T-helper 1 cell treated with Interleukin-12 subunit alpha and Interleukin-12 subunit beta and Interleukin-4 antibody, amounts not matched to agents 30 μg/mL and 1 μg/mL, for 36 hours (primary cell): ENCODE measurements at regions not wholly inside any gene's neighbourhood (a gene's known extent, or its start where the extent isn't known, plus 50 kb on each side); places are given as distances from the start of the nearest gene placed in this dataset.
A peak's percentile ranks its signal among the peaks of the same experiment; 100 is the strongest.

Experiments
- H3K27ac Mint-ChIP-seq: one replicate; pipeline ENCODE4 v1.8.0; 2021; ENCODE audit warnings: mild to moderate bottlenecking, mixed read lengths
- H3K27me3 Mint-ChIP-seq: one replicate; pipeline ENCODE4 v1.8.0; 2021; ENCODE audit warnings: low read depth, mixed read lengths
- H3K36me3 Mint-ChIP-seq: one replicate; pipeline ENCODE4 v1.8.0; 2021; ENCODE audit warnings: low read depth, mixed read lengths
- H3K4me1 Mint-ChIP-seq: one replicate; pipeline ENCODE4 v1.8.0; 2021; ENCODE audit warnings: low read depth, mixed read lengths
- H3K4me3 Mint-ChIP-seq: one replicate; pipeline ENCODE4 v1.8.0; 2021; ENCODE audit warnings: mild to moderate bottlenecking, moderate library complexity, mixed read lengths
- H3K9me3 Mint-ChIP-seq: one replicate; pipeline ENCODE4 v1.8.0; 2021; ENCODE audit warnings: mixed read lengths

DNA sequence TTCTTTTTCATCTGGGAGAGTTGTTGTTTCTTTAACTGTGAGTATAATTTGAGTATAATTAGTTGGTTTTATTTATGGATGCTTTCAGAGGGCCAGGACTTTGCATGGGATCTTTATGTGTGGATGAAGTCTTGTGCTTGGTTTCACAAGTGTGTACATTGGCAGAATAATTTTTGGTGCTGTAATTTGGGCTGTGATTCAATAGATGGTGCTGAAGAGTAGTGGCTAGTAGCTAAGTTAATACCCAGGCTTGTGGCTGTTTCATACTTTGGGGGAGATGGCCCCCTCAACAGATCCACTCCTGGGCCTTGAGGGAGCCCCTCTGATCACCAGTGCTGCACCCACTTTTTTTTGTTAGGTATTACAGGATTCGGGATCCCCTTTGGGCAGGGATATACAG is 1142.4 kb downstream of the SLITRK1 start:
- H3K27ac Mint-ChIP-seq = no peak overlapping the region
- peaks cover 30% of the 10 kb centered on the region for H3K9me3 Mint-ChIP-seq
- H3K4me3 Mint-ChIP-seq = no peak overlapping the region
- no peaks in the 10 kb centered on the region for H3K4me1 Mint-ChIP-seq
- H3K36me3 Mint-ChIP-seq = no peaks in the 10 kb centered on the region
- H3K27me3 Mint-ChIP-seq = no peaks in the 10 kb centered on the region

DNA sequence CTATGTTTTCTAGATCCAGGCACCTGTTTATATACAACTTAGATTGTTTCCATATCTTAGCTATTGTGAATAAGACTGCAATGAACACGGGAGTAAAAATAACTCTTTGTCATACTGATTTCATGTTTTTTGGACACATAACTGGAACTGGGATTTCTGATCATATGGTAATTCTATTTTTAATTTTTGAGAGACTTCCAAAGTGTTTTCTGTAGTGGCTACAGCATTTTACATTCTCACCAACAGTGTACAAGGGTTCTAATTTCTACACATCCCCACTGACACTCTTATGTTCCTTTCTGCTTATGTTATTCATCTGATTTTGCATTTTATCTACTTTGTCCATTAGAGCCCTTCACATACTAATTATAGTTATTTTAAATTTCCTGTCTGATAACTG is 1152.9 kb downstream of the SLITRK1 start:
- no peak overlapping the region for H3K4me3 Mint-ChIP-seq
- H3K4me1 Mint-ChIP-seq = no peaks in the 10 kb centered on the region
- no peaks in the 10 kb centered on the region for H3K36me3 Mint-ChIP-seq
- no peaks in the 10 kb centered on the region for H3K27me3 Mint-ChIP-seq
- H3K27ac Mint-ChIP-seq = no peak overlapping the region
- H3K9me3 Mint-ChIP-seq = peaks cover 7% of the 10 kb centered on the region

GRCh38 chr13:82720986-82721385 is 1161.3 kb downstream of the SLITRK1 start:
- H3K4me3 Mint-ChIP-seq = no peak overlapping the region
- no peaks in the 10 kb centered on the region for H3K9me3 Mint-ChIP-seq
- H3K36me3 Mint-ChIP-seq = no peaks in the 10 kb centered on the region
- H3K27me3 Mint-ChIP-seq = no peaks in the 10 kb centered on the region
- H3K4me1 Mint-ChIP-seq = no peaks in the 10 kb centered on the region
- no peak overlapping the region for H3K27ac Mint-ChIP-seq

- Mint-ChIP-seq H3K4me3 (no peak overlapping the region), H3K27ac (no peak overlapping the region), H3K27me3 (no peaks in the 10 kb centered on the region), H3K9me3 (no peaks in the 10 kb centered on the region), H3K4me1 (no peaks in the 10 kb centered on the region), H3K36me3 (no peaks in the 10 kb centered on the region)
These were observed 1162.3 kb downstream of the SLITRK1 start for GRCh38 chr13:82719987-82720386.

- H3K27ac Mint-ChIP-seq = no peak overlapping the region
- H3K9me3 Mint-ChIP-seq = no peaks in the 10 kb centered on the region
- H3K27me3 Mint-ChIP-seq = no peaks in the 10 kb centered on the region
- H3K36me3 Mint-ChIP-seq = no peaks in the 10 kb centered on the region
- H3K4me3 Mint-ChIP-seq = no peak overlapping the region
- H3K4me1 Mint-ChIP-seq = no peaks in the 10 kb centered on the region
These were observed 1165.0 kb downstream of the SLITRK1 start for GRCh38 chr13:82717249-82717648.

- no peaks in the 10 kb centered on the region for H3K27me3 Mint-ChIP-seq
- H3K4me3 Mint-ChIP-seq = no peak overlapping the region
- no peaks in the 10 kb centered on the region for H3K4me1 Mint-ChIP-seq
- H3K27ac Mint-ChIP-seq = no peak overlapping the region
- H3K36me3 Mint-ChIP-seq = no peaks in the 10 kb centered on the region
- H3K9me3 Mint-ChIP-seq = no peaks in the 10 kb centered on the region
These were observed 1168.4 kb downstream of the SLITRK1 start for GRCh38 chr13:82713687-82714405.

DNA sequence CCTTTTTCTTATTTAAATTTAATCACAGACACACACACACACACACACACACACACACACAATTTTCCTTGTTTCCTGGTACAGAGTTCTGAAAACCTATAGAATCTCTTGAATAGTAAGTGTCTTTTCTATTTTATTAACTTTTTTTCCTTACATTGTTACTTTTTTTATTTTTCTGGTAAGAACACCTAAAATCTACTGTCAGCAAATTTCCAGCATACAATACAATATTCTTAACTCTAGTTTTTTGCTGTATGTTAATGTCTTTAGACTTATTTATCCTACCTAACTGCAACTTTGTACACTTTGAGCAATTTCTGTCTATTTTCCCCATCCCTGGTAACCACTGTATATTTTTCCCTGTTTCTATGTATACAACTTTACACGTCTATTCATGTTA is 1179.8 kb downstream of the SLITRK1 start:
- Mint-ChIP-seq H3K27ac (no peak overlapping the region), H3K4me1 (no peaks in the 10 kb centered on the region), H3K36me3 (no peaks in the 10 kb centered on the region), H3K27me3 (no peaks in the 10 kb centered on the region), H3K4me3 (no peak overlapping the region), H3K9me3 (peaks cover 8% of the 10 kb centered on the region)

- H3K27me3 Mint-ChIP-seq = no peaks in the 10 kb centered on the region
- no peak overlapping the region for H3K27ac Mint-ChIP-seq
- peaks cover 8% of the 10 kb centered on the region for H3K9me3 Mint-ChIP-seq
- no peak overlapping the region for H3K4me3 Mint-ChIP-seq
- no peaks in the 10 kb centered on the region for H3K4me1 Mint-ChIP-seq
- no peaks in the 10 kb centered on the region for H3K36me3 Mint-ChIP-seq
These were observed 1181.3 kb downstream of the SLITRK1 start for GRCh38 chr13:82701020-82701419.

DNA sequence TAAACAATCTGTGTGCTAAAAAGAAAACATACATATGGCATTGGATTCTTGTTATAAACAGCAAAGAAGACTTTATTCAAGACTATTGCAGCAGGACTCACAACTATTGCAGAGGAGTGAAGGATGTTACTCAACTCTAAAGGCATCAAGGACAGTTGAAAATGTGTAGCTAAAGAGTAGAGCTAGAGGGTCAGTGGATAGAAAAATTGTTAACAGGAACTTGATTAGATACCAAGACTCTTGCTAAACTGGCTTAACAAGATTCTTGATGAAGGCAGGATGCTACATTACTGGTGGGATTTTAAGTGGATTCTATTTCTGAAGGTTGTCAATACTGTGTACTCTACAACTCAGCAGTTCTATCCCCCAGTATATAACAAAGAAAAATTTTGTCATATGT is 1183.3 kb downstream of the SLITRK1 start:
- H3K27ac Mint-ChIP-seq = no peak overlapping the region
- H3K4me1 Mint-ChIP-seq = no peaks in the 10 kb centered on the region
- no peaks in the 10 kb centered on the region for H3K27me3 Mint-ChIP-seq
- peaks cover 5% of the 10 kb centered on the region for H3K9me3 Mint-ChIP-seq
- no peak overlapping the region for H3K4me3 Mint-ChIP-seq
- no peaks in the 10 kb centered on the region for H3K36me3 Mint-ChIP-seq

- H3K4me3 Mint-ChIP-seq = no peak overlapping the region
- no peak overlapping the region for H3K27ac Mint-ChIP-seq
These were observed 1183.9 kb downstream of the SLITRK1 start for GRCh38 chr13:82698383-82698782.

GRCh38 chr13:82693607-82694006 is 1188.7 kb downstream of the SLITRK1 start:
- H3K9me3 Mint-ChIP-seq = no peaks in the 10 kb centered on the region

More at GRCh38 chr13:82698383-82698782, 1183.9 kb downstream of the SLITRK1 start:
- Mint-ChIP-seq H3K36me3 (no peaks in the 10 kb centered on the region), H3K27me3 (no peaks in the 10 kb centered on the region), H3K9me3 (peaks cover 5% of the 10 kb centered on the region), H3K4me1 (no peaks in the 10 kb centered on the region)

DNA sequence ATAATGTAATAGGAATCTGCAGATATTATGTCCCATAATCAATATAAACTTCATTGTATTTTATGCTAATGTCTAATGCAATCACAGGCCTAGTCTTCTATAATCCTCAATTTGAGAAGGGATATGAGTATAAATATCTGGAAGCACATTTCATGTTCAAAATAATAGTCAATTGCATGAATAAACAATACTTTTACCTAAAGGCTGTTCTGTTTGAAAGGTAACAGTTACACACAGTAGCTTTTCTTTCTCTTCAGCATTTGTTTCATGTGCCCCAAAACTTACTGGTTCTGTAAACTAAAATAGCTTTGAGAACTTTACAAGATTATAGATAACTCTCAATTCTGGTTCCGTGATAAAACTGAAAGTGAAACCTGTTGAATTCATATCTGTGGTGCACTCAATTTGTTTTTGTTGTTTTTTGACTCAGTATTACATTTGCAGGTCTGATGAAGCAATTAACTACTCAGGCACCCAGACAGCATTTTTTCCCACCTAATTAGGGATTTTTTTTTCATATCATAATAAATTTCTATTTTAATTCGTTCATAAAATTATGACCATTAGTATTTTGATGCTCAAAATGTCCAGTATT is 1193.8 kb downstream of the SLITRK1 start:
- Mint-ChIP-seq H3K9me3 (peaks cover 4% of the 10 kb centered on the region), H3K27ac (peak overlapping the region; percentile 42), H3K27me3 (no peaks in the 10 kb centered on the region), H3K4me3 (peak overlapping the region; percentile 49), H3K36me3 (no peaks in the 10 kb centered on the region), H3K4me1 (peaks cover 13% of the 10 kb centered on the region)

More at GRCh38 chr13:82693607-82694006, 1188.7 kb downstream of the SLITRK1 start:
- Mint-ChIP-seq H3K36me3 (no peaks in the 10 kb centered on the region), H3K4me1 (peaks cover 8% of the 10 kb centered on the region), H3K27ac (no peak overlapping the region), H3K27me3 (no peaks in the 10 kb centered on the region), H3K4me3 (no peak overlapping the region)

- Mint-ChIP-seq H3K9me3 (peaks cover 5% of the 10 kb centered on the region), H3K4me1 (peaks cover 13% of the 10 kb centered on the region), H3K27ac (peak overlapping the region; percentile 42), H3K27me3 (no peaks in the 10 kb centered on the region), H3K4me3 (peak overlapping the region; percentile 49), H3K36me3 (no peaks in the 10 kb centered on the region)
These were observed 1194.4 kb downstream of the SLITRK1 start for GRCh38 chr13:82687884-82688283.

DNA sequence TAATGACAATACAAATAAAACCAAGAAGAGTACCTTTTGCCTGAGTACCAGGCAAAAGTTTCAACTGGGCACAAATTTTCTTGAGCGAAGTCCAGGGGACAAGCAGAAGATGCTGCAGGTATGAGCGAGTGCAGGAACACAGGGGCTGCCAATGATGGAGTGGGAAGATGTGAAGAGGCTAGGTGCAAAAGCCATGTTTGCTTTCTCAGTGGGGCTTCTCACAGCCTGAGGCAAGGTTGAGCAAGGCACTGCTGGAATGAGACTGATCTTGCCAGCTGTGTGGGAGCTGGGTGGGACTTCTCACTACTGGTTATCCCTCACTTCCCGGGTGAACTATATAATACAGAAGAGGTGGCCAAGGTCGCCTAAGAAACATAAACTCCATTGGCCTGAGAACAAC is 1200.7 kb downstream of the SLITRK1 start:
- no peak overlapping the region for H3K27ac Mint-ChIP-seq
- H3K9me3 Mint-ChIP-seq = peaks cover 5% of the 10 kb centered on the region
- H3K36me3 Mint-ChIP-seq = no peaks in the 10 kb centered on the region
- no peaks in the 10 kb centered on the region for H3K27me3 Mint-ChIP-seq
- no peak overlapping the region for H3K4me3 Mint-ChIP-seq
- no peaks in the 10 kb centered on the region for H3K4me1 Mint-ChIP-seq

DNA sequence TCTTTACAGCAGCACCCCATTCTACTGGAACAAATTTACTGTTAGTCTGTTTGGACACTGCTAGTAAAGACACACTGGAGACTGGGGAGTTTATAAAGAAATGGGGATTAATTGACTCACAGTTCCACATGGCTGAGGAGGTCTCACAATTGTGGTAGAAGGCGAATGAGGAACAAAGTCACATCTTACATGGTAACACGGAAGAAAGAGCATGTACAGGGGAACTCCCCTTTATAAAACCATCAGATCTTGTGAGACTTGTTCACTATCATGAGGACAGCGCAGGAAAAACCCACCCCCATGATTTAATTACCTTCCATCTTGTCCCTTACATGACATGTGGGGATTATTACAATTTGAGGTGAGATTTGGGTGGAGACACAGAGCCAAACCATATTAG is 1204.2 kb downstream of the SLITRK1 start:
- no peaks in the 10 kb centered on the region for H3K4me1 Mint-ChIP-seq
- H3K4me3 Mint-ChIP-seq = no peak overlapping the region
- H3K27ac Mint-ChIP-seq = no peak overlapping the region
- H3K27me3 Mint-ChIP-seq = no peaks in the 10 kb centered on the region
- no peaks in the 10 kb centered on the region for H3K9me3 Mint-ChIP-seq
- H3K36me3 Mint-ChIP-seq = no peaks in the 10 kb centered on the region
